ENCODE measurements at regions not wholly inside any gene's neighbourhood (a gene's known extent, or its start where the extent isn't known, plus 50 kb on each side); places are given as distances from the start of the nearest gene placed in this dataset.
"Not testable (repeated sequence)": the region's sequence is repeated elsewhere in the genome, so short reads cannot be mapped to it uniquely, and the experiment has no call there.

DNA sequence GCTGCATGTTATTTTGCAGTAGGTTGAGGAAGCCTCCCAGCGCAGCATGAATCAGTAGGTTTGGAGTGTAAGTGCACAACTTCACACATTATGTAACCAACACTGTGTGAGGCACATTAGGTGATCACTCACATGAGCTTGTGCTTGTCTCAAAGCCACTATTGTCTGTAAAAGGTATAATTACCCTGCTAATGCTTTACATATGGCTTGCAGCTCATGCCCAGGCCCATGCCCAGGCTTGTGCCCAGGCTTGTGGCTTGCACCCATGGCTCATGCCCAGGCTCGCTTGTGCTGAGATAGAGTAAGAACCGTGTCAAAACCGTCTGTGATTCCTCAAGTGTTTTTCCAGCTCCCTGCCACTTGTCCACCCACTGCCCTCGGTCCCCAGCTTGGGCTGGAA, 596.3 kb downstream of the LTN1 start:
- TF ChIP-seq, protein P1, sequence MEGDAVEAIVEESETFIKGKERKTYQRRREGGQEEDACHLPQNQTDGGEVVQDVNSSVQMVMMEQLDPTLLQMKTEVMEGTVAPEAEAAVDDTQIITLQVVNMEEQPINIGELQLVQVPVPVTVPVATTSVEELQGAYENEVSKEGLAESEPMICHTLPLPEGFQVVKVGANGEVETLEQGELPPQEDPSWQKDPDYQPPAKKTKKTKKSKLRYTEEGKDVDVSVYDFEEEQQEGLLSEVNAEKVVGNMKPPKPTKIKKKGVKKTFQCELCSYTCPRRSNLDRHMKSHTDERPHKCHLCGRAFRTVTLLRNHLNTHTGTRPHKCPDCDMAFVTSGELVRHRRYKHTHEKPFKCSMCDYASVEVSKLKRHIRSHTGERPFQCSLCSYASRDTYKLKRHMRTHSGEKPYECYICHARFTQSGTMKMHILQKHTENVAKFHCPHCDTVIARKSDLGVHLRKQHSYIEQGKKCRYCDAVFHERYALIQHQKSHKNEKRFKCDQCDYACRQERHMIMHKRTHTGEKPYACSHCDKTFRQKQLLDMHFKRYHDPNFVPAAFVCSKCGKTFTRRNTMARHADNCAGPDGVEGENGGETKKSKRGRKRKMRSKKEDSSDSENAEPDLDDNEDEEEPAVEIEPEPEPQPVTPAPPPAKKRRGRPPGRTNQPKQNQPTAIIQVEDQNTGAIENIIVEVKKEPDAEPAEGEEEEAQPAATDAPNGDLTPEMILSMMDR (IDR thresholded peaks at IDR 0.05; ENCODE audit: insufficient read depth, low read length) = no peak
- no peak for DNase-seq (ENCODE audit: low read depth)

DNA sequence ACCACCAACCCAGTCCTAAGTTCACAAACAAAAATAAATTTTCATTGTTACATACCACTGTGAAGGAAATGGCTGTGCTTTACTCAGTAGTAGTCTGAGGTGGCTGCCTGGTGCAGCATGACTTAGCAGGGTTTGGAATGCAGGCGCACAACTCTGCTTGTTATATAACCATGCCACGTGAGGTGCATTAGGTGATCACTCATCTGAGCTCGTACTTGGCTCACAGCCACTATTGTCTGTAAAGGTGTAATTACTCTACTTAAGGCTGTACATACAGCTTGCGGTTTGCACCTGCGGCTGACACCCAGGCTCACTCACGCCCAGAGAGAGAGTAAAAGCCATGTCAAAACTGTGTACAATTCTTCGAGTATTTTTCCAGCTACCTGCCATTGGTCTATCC, 599.4 kb downstream of the LTN1 start:
- TF ChIP-seq, protein P1 (IDR thresholded peaks at IDR 0.05; ENCODE audit: insufficient read depth, low read length) = no peak
- H3K4me3 ChIP-seq (ENCODE audit: low read depth, low read length) = no peak overlapping the region
- DNase-seq (ENCODE audit: low read depth) = no peak

More for the DNA sequence above, 596.3 kb downstream of the LTN1 start:
- H3K4me3 ChIP-seq (ENCODE audit: low read depth, low read length) = no peak overlapping the region

DNA sequence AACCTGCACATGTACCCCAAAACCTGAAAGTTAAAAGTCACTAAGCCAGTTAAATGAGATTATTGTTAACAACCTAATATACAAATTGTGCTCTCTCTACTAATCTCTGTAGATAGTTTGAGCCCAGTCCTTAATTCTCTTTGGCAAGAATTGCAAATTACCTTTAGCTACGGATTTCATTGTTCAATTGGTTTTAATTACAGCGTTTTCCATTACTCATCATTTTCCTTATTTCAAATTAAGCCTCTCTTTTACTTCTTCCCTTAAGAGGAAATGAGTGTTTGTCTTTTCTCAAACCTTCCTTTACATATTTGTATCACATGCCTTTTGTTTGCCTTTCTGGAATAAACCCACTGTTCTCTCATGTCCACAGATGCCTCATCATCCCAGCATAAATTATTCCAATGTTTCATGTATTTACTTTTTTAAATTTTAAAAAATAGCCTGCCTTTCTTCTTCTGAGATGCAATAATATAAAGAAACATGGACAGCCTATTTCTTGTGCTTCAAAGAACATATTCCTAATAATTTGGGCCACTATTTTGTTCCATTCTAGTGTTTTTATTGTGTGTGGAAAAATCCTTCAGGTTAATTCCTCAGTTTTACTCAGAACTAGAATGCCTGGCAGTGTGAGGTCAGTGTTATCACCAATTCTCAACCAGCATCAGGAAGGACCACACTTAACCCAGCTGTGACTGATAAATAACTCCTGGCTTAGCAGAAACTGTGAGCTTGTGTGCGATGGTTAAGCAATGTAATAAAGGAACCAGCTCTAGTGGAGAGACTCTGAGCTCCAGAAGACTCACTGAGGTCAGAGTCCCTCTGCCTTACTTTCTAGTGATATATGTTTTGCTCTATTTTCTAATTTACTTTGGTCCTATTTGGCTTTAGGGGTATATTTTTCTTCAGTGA, 600.5 kb downstream of the LTN1 start:
- DNase-seq (ENCODE audit: low read depth) = no peak
- H3K4me3 ChIP-seq (ENCODE audit: low read depth, low read length) = no peak overlapping the region

DNA sequence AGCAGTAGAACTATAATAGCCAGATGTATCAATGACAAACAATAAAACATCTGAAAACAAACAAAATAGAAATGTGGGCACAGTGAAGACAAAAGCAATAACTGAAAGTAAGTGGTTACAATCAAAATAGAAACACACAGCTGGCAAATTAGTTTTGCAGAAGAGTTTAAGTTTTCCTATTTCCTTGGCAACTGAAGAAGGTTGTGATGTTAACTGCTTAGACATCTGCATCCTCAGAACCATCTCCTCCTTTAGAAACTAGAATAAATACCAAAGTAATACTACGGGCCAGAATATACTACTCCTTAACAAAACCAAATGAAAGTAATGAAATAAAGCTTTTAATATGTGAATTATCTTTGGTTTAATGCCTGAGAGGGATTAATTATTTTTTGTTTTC, 605.5 kb downstream of the LTN1 start:
- TF ChIP-seq, protein P1 (IDR thresholded peaks at IDR 0.05; ENCODE audit: insufficient read depth, low read length) = no peak
- no peak for DNase-seq (ENCODE audit: low read depth)
- H3K4me3 ChIP-seq (ENCODE audit: low read depth, low read length) = no peak overlapping the region

More for the DNA sequence above, 600.5 kb downstream of the LTN1 start:
- TF ChIP-seq, protein P1 (IDR thresholded peaks at IDR 0.05; ENCODE audit: insufficient read depth, low read length) = no peak

DNA sequence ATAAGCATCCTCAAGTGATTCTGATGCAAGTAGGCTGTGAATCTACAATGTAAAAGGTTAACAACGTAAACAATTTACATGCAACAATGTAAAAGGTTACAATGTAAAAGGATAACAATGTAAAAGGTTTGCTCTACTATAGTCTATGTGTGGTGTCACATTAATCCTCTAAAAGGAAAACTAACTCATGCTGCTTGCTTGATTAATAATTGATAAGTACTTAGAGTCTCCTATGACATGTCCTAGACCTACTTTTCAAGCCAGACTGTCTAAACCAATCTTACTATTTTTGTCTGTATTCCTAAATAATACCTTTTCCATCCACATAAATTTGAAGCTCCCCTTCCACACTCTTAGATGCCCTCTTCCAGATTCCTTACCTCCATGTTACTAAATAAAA, 606.8 kb downstream of the LTN1 start:
- TF ChIP-seq, protein P1 (IDR thresholded peaks at IDR 0.05; ENCODE audit: insufficient read depth, low read length) = no peak
- DNase-seq (ENCODE audit: low read depth) = no peak
- H3K4me3 ChIP-seq (ENCODE audit: low read depth, low read length) = no peak overlapping the region

DNA sequence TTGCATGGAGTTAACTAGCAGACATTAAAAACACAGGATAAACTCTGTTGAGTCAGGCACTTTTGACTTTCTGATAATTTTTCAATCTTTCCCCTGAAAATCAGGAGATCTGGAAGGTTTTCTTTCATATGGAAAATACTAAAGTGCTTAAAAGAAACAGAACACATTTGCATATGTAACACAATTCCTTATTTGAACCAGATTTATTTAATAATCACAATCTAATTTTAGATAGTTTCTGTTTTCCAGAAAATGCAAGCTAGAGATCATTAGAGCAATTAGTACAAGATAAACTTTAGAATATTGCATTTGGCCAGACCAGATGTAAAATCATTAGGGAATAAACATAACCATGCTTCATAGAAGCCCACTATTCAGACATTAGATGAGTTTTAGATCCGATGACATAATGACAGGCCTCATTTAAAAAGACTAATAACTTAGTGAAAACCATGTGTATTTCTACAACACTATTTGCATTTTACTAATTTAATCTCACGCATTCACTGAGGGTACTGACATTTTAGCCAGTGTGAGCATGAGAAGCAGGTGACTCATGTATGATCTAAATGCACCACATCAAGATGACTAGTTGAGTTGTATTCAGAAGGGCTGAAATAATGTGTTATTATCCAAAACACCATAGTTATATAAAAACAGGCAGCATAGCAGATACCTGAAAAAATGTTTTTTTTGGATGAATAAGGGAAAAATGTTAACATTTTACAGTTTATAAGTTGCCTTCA, 611.5 kb downstream of the LTN1 start:
- not testable (repeated sequence) for H3K4me3 ChIP-seq (ENCODE audit: low read depth, low read length); DNase-seq (ENCODE audit: low read depth)

DNA sequence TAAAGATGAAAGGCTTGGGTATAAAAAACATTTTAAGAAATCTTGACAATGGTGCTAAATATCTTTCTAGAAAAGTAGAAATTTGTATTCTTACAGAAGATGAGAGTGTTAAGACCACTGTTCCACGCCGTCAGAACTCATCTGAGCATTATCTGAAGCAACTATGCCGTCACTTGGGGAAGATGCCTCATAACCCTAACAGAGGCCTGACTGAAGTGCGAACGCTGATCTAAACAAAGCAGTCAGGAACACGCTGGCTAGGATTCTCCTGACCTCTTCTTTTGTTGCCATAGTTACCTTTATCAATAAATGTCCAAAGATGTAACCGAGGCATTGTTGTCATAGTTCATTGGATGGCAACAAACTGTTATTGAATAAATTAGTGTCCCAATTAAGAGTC, 612.4 kb downstream of the LTN1 start:
- DNase-seq (ENCODE audit: low read depth) = no peak
- no peak overlapping the region for H3K4me3 ChIP-seq (ENCODE audit: low read depth, low read length)
- TF ChIP-seq, protein P1 (IDR thresholded peaks at IDR 0.05; ENCODE audit: insufficient read depth, low read length) = no peak
